Fibroblast of villous mesenchyme (primary cell): ENCODE measurements at regions not wholly inside any gene's neighbourhood (a gene's known extent, or its start where the extent isn't known, plus 50 kb on each side); places are given as distances from the start of the nearest gene placed in this dataset.
"Not testable (repeated sequence)": the region's sequence is repeated elsewhere in the genome, so short reads cannot be mapped to it uniquely, and the experiment has no call there.

Experiments used
- DNase-seq: peaks from one replicate; pipeline ENCODE4 v3.0.0-alpha.2; 2010; ENCODE audit warnings: low read depth
- H3K4me3 ChIP-seq: 2 replicates; pipeline ENCODE4 v1.5.1; 2011; ENCODE audit warnings: low read depth, mild to moderate bottlenecking, low read length
- CTCF ChIP-seq: IDR thresholded peaks from 2 replicates; pipeline ENCODE4 v1.5.1; 2012; ENCODE audit warnings: low read depth, mild to moderate bottlenecking, low read length; ENCODE audit not compliant: insufficient read depth

GRCh38 chr15:20473465-20473864 lies 68.1 kb downstream of the GOLGA6L6 start:
- H3K4me3 ChIP-seq, DNase-seq: not testable (repeated sequence)

GRCh38 chr15:20472983-20473382 lies 68.6 kb downstream of the GOLGA6L6 start:
- not testable (repeated sequence) for H3K4me3 ChIP-seq, DNase-seq

- DNase-seq = not testable (repeated sequence)
Observed at GRCh38 chr15:20470810-20471209, 70.8 kb downstream of the GOLGA6L6 start.

GRCh38 chr15:20441138-20441537 lies 100.5 kb downstream of the GOLGA6L6 start:
- DNase-seq, H3K4me3 ChIP-seq: not testable (repeated sequence)

More at GRCh38 chr15:20470810-20471209, 70.8 kb downstream of the GOLGA6L6 start:
- H3K4me3 ChIP-seq = not testable (repeated sequence)

GRCh38 chr15:20440390-20440789 lies 101.2 kb downstream of the GOLGA6L6 start:
- DNase-seq, H3K4me3 ChIP-seq: not testable (repeated sequence)

GRCh38 chr15:20439111-20439510 lies 102.5 kb downstream of the GOLGA6L6 start:
- H3K4me3 ChIP-seq, DNase-seq: not testable (repeated sequence)

- not testable (repeated sequence) for DNase-seq, H3K4me3 ChIP-seq
Observed at GRCh38 chr15:20438255-20438654, 103.3 kb downstream of the GOLGA6L6 start.

GRCh38 chr15:20433468-20433867 lies 108.1 kb downstream of the GOLGA6L6 start:
- not testable (repeated sequence) for DNase-seq, H3K4me3 ChIP-seq

GRCh38 chr15:20430495-20430894 lies 111.1 kb downstream of the GOLGA6L6 start:
- not testable (repeated sequence) for H3K4me3 ChIP-seq, DNase-seq

- not testable (repeated sequence) for DNase-seq, H3K4me3 ChIP-seq
Observed at GRCh38 chr15:20420710-20421109, 120.9 kb downstream of the GOLGA6L6 start.

- H3K4me3 ChIP-seq, DNase-seq: not testable (repeated sequence)
Observed at GRCh38 chr15:20416618-20417017, 125.0 kb downstream of the GOLGA6L6 start.

GRCh38 chr15:20409667-20410198 lies 131.9 kb downstream of the GOLGA6L6 start:
- H3K4me3 ChIP-seq, DNase-seq: not testable (repeated sequence)

GRCh38 chr15:20409247-20409646 lies 132.4 kb downstream of the GOLGA6L6 start:
- H3K4me3 ChIP-seq = no peak overlapping the region
- TF ChIP-seq CTCF = no peak
- DNase-seq = no peak

GRCh38 chr15:20407553-20407952 lies 134.0 kb downstream of the GOLGA6L6 start:
- DNase-seq = no peak
- no peak overlapping the region for H3K4me3 ChIP-seq
- TF ChIP-seq CTCF = no peak

GRCh38 chr15:20404571-20404970 lies 137.0 kb downstream of the GOLGA6L6 start:
- not testable (repeated sequence) for H3K4me3 ChIP-seq, DNase-seq

- not testable (repeated sequence) for H3K4me3 ChIP-seq
- DNase-seq = peak; percentile 47
Observed at GRCh38 chr15:20402586-20402985, 139.0 kb downstream of the GOLGA6L6 start.

- not testable (repeated sequence) for DNase-seq, H3K4me3 ChIP-seq
Observed at GRCh38 chr15:20401058-20401457, 140.5 kb downstream of the GOLGA6L6 start.

- not testable (repeated sequence) for DNase-seq, H3K4me3 ChIP-seq
Observed at GRCh38 chr15:20398680-20399079, 142.9 kb downstream of the GOLGA6L6 start.
